Stomach (tissue), 8 donors: ENCODE measurements at regions not wholly inside any gene's neighbourhood (a gene's known extent, or its start where the extent isn't known, plus 50 kb on each side); places are given as distances from the start of the nearest gene placed in this dataset.

Experiments
- DNase-seq, 2 donors: peaks; one replicate each; pipeline versions ENCODE4 v3.0.0 to v3.0.0-alpha.2; 2013 to 2019
- H3K27ac ChIP-seq, 5 donors: fragments of 200-600 bp in 4 of 5; sonication (generic) in 4 of 5; one replicate each; pipeline ENCODE4 v1.5.1; 2013 to 2019; ENCODE audit warnings: mild to moderate bottlenecking in 1 of 5, moderate library complexity in 1 of 5
- H3K27me3 ChIP-seq, 3 donors: fragments of 200-600 bp; sonication (generic); one replicate each; pipeline ENCODE4 v1.5.1; 2017 to 2019; ENCODE audit warnings: mixed run types in 1 of 3
- H3K36me3 ChIP-seq, 4 donors: fragments of 200-600 bp; sonication (generic); 1 replicate in 3 of 4; 2 replicates in 1 of 4; pipeline ENCODE4 v1.5.1; 2016 to 2019
- H3K4me1 ChIP-seq, 4 donors: fragments of 200-600 bp; sonication (generic); one replicate each; pipeline ENCODE4 v1.5.1; 2016 to 2019
- H3K4me3 ChIP-seq, 4 donors: fragments of 200-600 bp; sonication (generic) in 3 of 4; one replicate each; pipeline ENCODE4 v1.5.1; 2016 to 2019; ENCODE audit warnings: mild to moderate bottlenecking in 1 of 4
- H3K9me3 ChIP-seq, 4 donors: fragments of 200-600 bp; sonication (generic); one replicate each; pipeline ENCODE4 v1.5.1; 2016 to 2019
- CTCF ChIP-seq, 7 experiments: fragments of 450-650 bp in 4 of 7; fragments of 200-600 bp in 3 of 7; sonication (generic) in 3 of 7; IDR thresholded peaks; one replicate each; pipeline ENCODE4 v1.5.1; 2016 to 2019; ENCODE audit warnings: antibody characterized with exemption in 7 of 7, control low read depth in 2 of 7, mild to moderate bottlenecking in 1 of 7
- EP300 ChIP-seq: sonication (generic); formaldehyde crosslinking; IDR thresholded peaks from one replicate; pipeline ENCODE4 v1.6.1; 2017; ENCODE audit warnings: antibody characterized with exemption
- POLR2A ChIP-seq, 4 donors: fragments of 450-650 bp; IDR thresholded peaks; one replicate each; pipeline ENCODE4 v1.6.1; 2016; ENCODE audit warnings: antibody characterized with exemption in 4 of 4, control low read depth in 2 of 4, mild to moderate bottlenecking in 1 of 4, moderate library complexity in 1 of 4
- POLR2AphosphoS5 ChIP-seq, 3 donors: sonication (generic); formaldehyde crosslinking; IDR thresholded peaks; one replicate each; pipeline ENCODE4 v1.6.1; 2016; ENCODE audit warnings: antibody characterized with exemption in 3 of 3
- WGBS, 5 donors: extraction: QIAGEN DNeasy Blood & Tissue Kit in 3 of 5; methylation state at CpG; one replicate each; pipeline versions ENCODE4 v1.1.5 to v1.1.7; 2013 to 2018; 5-methylcytosine and 5-hydroxymethylcytosine counted together
- intact Hi-C: fragments of 100-400 bp; cut with DNase I; formaldehyde crosslinking; loops from one replicate; pipeline ENCODE4 v1.15.1; 2023; ENCODE audit warnings: low total_unique reads
- donor health status: healthy with polysubstance abuse.
- donor health status: Bipolar disorder and iron deficiency.
- donor health status: healthy.

GRCh38 chr2:30374380-30374779, 72.7 kb upstream of the LCLAT1 start:
- intact Hi-C loops, result no loop called here
- no peak overlapping the region for H3K27ac ChIP-seq
- no peak for DNase-seq
- H3K9me3 ChIP-seq, result no peaks in the 10 kb centered on the region
- WGBS, 5 donors, result 77 to 93% (median 89%) methylated on average over 2 of the region's 2 CpGs
- no peaks in the 10 kb centered on the region for H3K36me3 ChIP-seq
- H3K27me3 ChIP-seq, result no peaks in the 10 kb centered on the region
- no peak overlapping the region for H3K4me3 ChIP-seq
- H3K4me1 ChIP-seq, result no peaks in the 10 kb centered on the region
- TF ChIP-seq EP300, result no peak
- no peak for TF ChIP-seq CTCF (IDR thresholded peaks at IDR 0.05)
- TF ChIP-seq POLR2A (IDR thresholded peaks at IDR 0.05), result no peak
- TF ChIP-seq POLR2AphosphoS5 (IDR thresholded peaks at IDR 0.05), result no peak

- TF ChIP-seq CTCF (IDR thresholded peaks at IDR 0.05) (no peak), POLR2A (IDR thresholded peaks at IDR 0.05) (no peak), EP300 (no peak), POLR2AphosphoS5 (IDR thresholded peaks at IDR 0.05) (no peak)
- no peaks in the 10 kb centered on the region for H3K9me3 ChIP-seq
- no peak for DNase-seq
- H3K36me3 ChIP-seq, result no peaks in the 10 kb centered on the region
- H3K27me3 ChIP-seq, result no peaks in the 10 kb centered on the region
- intact Hi-C loops, result no loop called here
- no peak overlapping the region for H3K27ac ChIP-seq
- H3K4me3 ChIP-seq, result no peak overlapping the region
- H3K4me1 ChIP-seq, result no peaks in the 10 kb centered on the region
Measured at GRCh38 chr2:30375915-30376314, 71.1 kb upstream of the LCLAT1 start.

- H3K4me1 ChIP-seq, result no peaks in the 10 kb centered on the region
- no peak for DNase-seq
- intact Hi-C loops, result no loop called here
- no peak overlapping the region for H3K4me3 ChIP-seq
- 95 to 100% (median 97%) methylated on average over 1 of the region's 1 CpG for WGBS, 5 donors
- no peaks in the 10 kb centered on the region for H3K36me3 ChIP-seq
- H3K27ac ChIP-seq, result no peak overlapping the region
- H3K9me3 ChIP-seq, result no peaks in the 10 kb centered on the region
- TF ChIP-seq POLR2A (IDR thresholded peaks at IDR 0.05), result no peak
- no peak for TF ChIP-seq CTCF (IDR thresholded peaks at IDR 0.05)
- TF ChIP-seq EP300, result no peak
- TF ChIP-seq POLR2AphosphoS5 (IDR thresholded peaks at IDR 0.05), result no peak
- no peaks in the 10 kb centered on the region for H3K27me3 ChIP-seq
Measured at GRCh38 chr2:30379481-30379880, 67.6 kb upstream of the LCLAT1 start.

- intact Hi-C loops, result no loop called here
- H3K36me3 ChIP-seq, result no peaks in the 10 kb centered on the region
- DNase-seq, result no peak
- WGBS, 5 donors, result 90 to 98% (median 94%) methylated on average over 3 of the region's 3 CpGs
- H3K4me3 ChIP-seq, result no peak overlapping the region
- H3K9me3 ChIP-seq, result no peaks in the 10 kb centered on the region
- no peaks in the 10 kb centered on the region for H3K4me1 ChIP-seq
- no peaks in the 10 kb centered on the region for H3K27me3 ChIP-seq
- TF ChIP-seq POLR2A (IDR thresholded peaks at IDR 0.05), result no peak
- TF ChIP-seq EP300, result no peak
- no peak for TF ChIP-seq CTCF (IDR thresholded peaks at IDR 0.05)
- no peak for TF ChIP-seq POLR2AphosphoS5 (IDR thresholded peaks at IDR 0.05)
- no peak overlapping the region for H3K27ac ChIP-seq
Measured at GRCh38 chr2:30380824-30381223, 66.2 kb upstream of the LCLAT1 start.
